Lower lobe of right lung (tissue), 2 donors: ENCODE measurements at regions not wholly inside any gene's neighbourhood (a gene's known extent, or its start where the extent isn't known, plus 50 kb on each side); places are given as distances from the start of the nearest gene placed in this dataset.
A peak's percentile ranks its signal among the peaks of the same experiment; 100 is the strongest.

Source experiments
- ATAC-seq, 2 donors: fragments of 200-7000 bp; cut with Tn5 transposase; one replicate each; pipeline ENCODE4 v1.9.1; 2020 to 2022; ENCODE audit warnings: mild to moderate bottlenecking in 2 of 2, moderate library complexity in 2 of 2
- DNase-seq: peaks from one replicate; pipeline ENCODE4 v3.0.0-alpha.2; 2020
- H3K27ac ChIP-seq: fragments of 200-600 bp; one replicate; pipeline ENCODE4 v1.8.0; 2022
- H3K27me3 ChIP-seq: fragments of 200-600 bp; one replicate; pipeline ENCODE4 v1.8.0; 2022; ENCODE audit warnings: low read depth
- H3K36me3 ChIP-seq: fragments of 200-600 bp; one replicate; pipeline ENCODE4 v1.8.0; 2022; ENCODE audit warnings: mild to moderate bottlenecking
- H3K4me1 ChIP-seq: fragments of 200-600 bp; one replicate; pipeline ENCODE4 v1.8.0; 2022
- H3K4me3 ChIP-seq: fragments of 200-600 bp; one replicate; pipeline ENCODE4 v1.8.0; 2022; ENCODE audit warnings: mild to moderate bottlenecking
- H3K9me3 ChIP-seq: fragments of 200-600 bp; one replicate; pipeline ENCODE4 v1.8.0; 2022
- intact Hi-C: fragments of 100-400 bp; cut with DNase I; formaldehyde crosslinking; loops from one replicate; pipeline ENCODE4 v1.11.0; 2022
- TF ChIP-seq, protein P1 (sequence below): fragments of 200-600 bp; IDR thresholded peaks from one replicate; pipeline ENCODE4 v1.8.0; 2022; ENCODE audit warnings: antibody characterized with exemption, mild to moderate bottlenecking
- donor health status: DM: no; HTN: yes; CAD: no; lungs with severe emphysema.

DNA sequence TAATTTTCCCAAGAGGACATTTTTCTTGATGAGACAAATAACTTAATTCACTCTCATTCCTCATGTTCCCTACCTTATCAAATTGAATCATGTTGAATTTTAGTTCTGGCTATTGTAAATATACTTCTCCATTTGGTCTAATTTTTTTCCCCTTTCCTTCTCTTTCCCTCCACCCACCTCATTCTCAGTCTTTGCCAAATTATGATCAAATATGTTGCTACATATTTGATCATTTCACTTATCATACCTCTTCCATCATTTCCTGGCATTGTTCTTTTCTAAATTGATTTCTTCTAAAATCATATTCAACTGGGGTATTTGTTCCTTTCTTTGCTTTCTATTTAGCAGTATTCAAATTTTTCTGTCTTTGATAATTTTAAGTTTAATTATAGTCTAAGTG, 52.3 kb downstream of the HDGFL1 start:
- DNase-seq (no peak), ATAC-seq (no peak)
- no peak overlapping the region for H3K27ac ChIP-seq
- TF ChIP-seq, protein P1, sequence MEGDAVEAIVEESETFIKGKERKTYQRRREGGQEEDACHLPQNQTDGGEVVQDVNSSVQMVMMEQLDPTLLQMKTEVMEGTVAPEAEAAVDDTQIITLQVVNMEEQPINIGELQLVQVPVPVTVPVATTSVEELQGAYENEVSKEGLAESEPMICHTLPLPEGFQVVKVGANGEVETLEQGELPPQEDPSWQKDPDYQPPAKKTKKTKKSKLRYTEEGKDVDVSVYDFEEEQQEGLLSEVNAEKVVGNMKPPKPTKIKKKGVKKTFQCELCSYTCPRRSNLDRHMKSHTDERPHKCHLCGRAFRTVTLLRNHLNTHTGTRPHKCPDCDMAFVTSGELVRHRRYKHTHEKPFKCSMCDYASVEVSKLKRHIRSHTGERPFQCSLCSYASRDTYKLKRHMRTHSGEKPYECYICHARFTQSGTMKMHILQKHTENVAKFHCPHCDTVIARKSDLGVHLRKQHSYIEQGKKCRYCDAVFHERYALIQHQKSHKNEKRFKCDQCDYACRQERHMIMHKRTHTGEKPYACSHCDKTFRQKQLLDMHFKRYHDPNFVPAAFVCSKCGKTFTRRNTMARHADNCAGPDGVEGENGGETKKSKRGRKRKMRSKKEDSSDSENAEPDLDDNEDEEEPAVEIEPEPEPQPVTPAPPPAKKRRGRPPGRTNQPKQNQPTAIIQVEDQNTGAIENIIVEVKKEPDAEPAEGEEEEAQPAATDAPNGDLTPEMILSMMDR = no peak
- peaks cover 14% of the 10 kb centered on the region for H3K9me3 ChIP-seq
- no peak overlapping the region for H3K4me3 ChIP-seq
- intact Hi-C loops = no loop called here
- no peaks in the 10 kb centered on the region for H3K27me3 ChIP-seq
- H3K36me3 ChIP-seq = no peaks in the 10 kb centered on the region
- H3K4me1 ChIP-seq = no peaks in the 10 kb centered on the region

DNA sequence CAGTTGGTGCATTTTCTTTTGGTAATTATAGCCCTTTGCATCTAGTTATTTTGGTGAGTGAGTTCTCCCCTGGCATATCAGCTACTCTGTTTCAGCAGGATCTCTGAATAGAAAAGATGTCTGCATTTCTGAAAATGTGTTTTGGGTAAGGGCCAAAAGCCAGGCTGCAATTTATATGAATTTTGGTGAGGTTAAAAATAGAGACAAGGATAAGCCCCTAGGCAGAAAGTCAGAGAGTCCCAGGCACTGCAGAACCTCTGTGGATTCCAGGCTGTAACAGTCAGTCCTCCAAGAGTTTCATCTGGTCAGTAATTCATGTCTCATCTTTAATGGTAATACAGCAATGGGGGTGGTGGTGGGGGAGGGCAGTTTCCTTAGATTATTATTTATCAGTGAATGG, 53.0 kb downstream of the HDGFL1 start:
- Histone ChIP-seq H3K27ac (no peak overlapping the region), H3K4me1 (no peaks in the 10 kb centered on the region), H3K36me3 (no peaks in the 10 kb centered on the region), H3K9me3 (peaks cover 18% of the 10 kb centered on the region), H3K27me3 (no peaks in the 10 kb centered on the region), H3K4me3 (no peak overlapping the region)
- intact Hi-C loops = no loop called here
- ATAC-seq (no peak), DNase-seq (no peak)
- TF ChIP-seq, protein P1 = no peak

- H3K27ac ChIP-seq = no peak overlapping the region
- H3K4me1 ChIP-seq = no peaks in the 10 kb centered on the region
- TF ChIP-seq, protein P1 = no peak
- DNase-seq (no peak), ATAC-seq (no peak)
- H3K4me3 ChIP-seq = no peak overlapping the region
- H3K36me3 ChIP-seq = no peaks in the 10 kb centered on the region
- intact Hi-C loops = no loop called here
- H3K9me3 ChIP-seq = peaks cover 18% of the 10 kb centered on the region
- H3K27me3 ChIP-seq = no peaks in the 10 kb centered on the region
These were observed 53.4 kb downstream of the HDGFL1 start for GRCh38 chr6:22622813-22623212.

GRCh38 chr6:22627644-22628043, 58.3 kb downstream of the HDGFL1 start:
- no peak overlapping the region for H3K4me3 ChIP-seq
- H3K9me3 ChIP-seq = peaks cover 8% of the 10 kb centered on the region
- intact Hi-C loops = no loop called here
- DNase-seq (no peak), ATAC-seq (no peak)
- H3K36me3 ChIP-seq = no peaks in the 10 kb centered on the region
- H3K4me1 ChIP-seq = peaks cover 7% of the 10 kb centered on the region
- TF ChIP-seq, protein P1 = no peak
- no peaks in the 10 kb centered on the region for H3K27me3 ChIP-seq
- no peak overlapping the region for H3K27ac ChIP-seq

- ATAC-seq (peak in 1 of 2 donors; percentile 43), DNase-seq (no peak)
- H3K4me1 ChIP-seq = peaks cover 7% of the 10 kb centered on the region
- intact Hi-C loops = no loop called here
- TF ChIP-seq, protein P1 = no peak
- no peaks in the 10 kb centered on the region for H3K27me3 ChIP-seq
- peaks cover 8% of the 10 kb centered on the region for H3K9me3 ChIP-seq
- H3K36me3 ChIP-seq = no peaks in the 10 kb centered on the region
- H3K27ac ChIP-seq = no peak overlapping the region
- H3K4me3 ChIP-seq = no peak overlapping the region
These were observed 61.7 kb downstream of the HDGFL1 start for GRCh38 chr6:22631091-22631490.
